GM19467 (cell line): ENCODE measurements at regions not wholly inside any gene's neighbourhood (a gene's known extent, or its start where the extent isn't known, plus 50 kb on each side); places are given as distances from the start of the nearest gene placed in this dataset.
A peak's percentile ranks its signal among the peaks of the same experiment; 100 is the strongest.

Source experiments
- ATAC-seq: cut with Tn5 transposase; IDR thresholded peaks from one replicate; pipeline ENCODE4 v1.9.1; 2021; ENCODE audit warnings: mild to moderate bottlenecking, moderate library complexity; ENCODE audit not compliant: unreplicated experiment

- no peak for ATAC-seq
Observed at GRCh38 chr6:113512576-113512975, 344.6 kb upstream of the MARCKS start.

DNA sequence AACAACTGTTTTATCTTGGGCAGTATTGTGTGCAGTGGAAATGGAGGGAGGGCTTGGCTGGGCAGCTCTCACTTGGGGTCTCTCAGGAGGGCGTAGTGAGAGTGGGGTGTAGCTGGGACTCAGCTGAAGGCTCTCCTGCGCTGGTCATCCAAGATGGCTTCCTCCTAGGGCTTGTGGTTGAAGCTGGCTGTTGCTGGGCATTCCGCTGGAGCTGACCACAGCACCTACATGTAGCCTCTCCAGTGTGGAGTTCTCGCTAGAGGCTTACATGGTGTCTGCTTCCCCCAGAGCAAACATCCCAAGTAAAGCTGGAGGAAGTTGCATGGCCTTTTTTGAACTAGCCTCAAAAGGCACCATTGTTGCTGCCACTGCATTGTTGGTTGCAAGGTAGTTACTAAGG is 344.1 kb upstream of the MARCKS start:
- ATAC-seq = no peak

DNA sequence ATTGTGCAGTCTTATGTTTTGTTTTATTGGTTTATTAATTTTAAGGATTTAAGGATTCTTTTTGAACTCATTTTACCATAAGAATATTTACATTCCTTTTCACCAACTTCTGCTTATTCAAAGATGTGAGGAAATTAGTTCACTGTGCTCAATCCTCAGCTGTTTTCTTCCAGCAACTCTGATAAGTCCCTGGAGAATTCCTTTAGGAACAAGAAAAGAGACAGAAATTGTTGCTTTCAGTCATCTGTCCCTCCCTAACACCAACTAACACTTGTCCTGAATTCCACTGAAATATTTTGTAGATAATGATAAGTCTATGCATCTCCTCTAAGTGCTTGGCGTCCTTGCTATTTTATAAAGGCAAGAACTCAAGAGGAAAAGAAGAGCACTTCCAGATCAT is 334.8 kb upstream of the MARCKS start:
- no peak for ATAC-seq

- ATAC-seq = no peak
Observed at GRCh38 chr6:113524826-113525225, 332.3 kb upstream of the MARCKS start.

DNA sequence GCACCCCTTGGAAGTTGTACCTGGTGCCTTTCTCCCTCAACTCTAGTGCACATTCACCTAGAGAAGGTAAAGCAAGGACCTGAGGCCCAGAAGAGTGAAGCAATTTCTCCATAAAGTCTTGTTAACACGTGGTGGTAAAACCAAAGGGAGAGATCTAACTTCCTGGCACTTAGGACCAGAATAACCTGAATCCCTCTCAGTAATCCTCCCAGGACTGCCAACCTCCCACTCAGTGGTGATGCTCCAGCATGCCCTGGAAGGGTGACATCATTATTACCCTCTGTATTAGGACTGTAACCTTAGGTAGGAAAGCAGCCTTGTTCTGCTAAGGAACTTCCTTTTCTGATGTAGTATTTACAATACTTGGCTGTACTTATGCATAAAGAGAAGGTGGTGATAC is 330.6 kb upstream of the MARCKS start:
- ATAC-seq = no peak

GRCh38 chr6:113526995-113527394 is 330.1 kb upstream of the MARCKS start:
- no peak for ATAC-seq

DNA sequence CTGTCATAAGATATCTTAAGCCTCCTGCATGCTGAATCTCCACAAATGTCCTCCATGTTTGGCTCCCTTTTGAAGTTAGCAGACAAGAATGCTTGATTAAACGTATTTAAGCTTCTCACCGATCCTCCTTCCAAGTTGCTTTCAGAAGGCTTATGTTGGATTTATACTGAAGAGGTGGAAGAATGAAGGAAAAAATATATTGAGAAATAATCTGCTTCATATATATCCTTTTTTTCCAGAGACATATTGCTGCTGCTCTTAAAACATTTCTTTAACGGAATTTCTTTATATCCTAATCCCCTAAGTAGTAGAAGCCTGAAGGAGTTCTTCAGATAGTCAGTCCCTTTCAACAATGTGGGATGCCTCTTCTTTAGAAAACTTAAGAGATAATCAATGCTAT is 329.0 kb upstream of the MARCKS start:
- no peak for ATAC-seq

DNA sequence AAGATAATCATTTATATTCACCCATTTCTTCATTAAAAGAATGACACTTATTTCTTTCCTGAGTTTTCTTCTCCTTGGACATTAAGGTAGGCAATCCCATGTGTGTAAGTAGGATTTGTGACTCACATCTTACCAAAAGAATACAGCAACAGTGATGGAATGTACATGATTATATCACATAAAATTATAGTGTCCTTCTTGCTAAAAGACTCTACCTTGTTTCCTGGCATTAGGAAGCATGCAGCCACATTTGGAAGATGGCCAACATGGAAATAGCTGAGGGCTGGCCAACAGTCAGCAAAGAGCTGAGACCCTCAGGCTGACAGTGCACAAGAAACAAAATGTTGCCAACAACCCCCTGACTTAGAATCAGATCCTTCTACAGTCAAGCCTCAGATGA is 327.9 kb upstream of the MARCKS start:
- ATAC-seq = no peak

- ATAC-seq = no peak
Observed at GRCh38 chr6:113529879-113530278, 327.3 kb upstream of the MARCKS start.

GRCh38 chr6:113530769-113531168 is 326.4 kb upstream of the MARCKS start:
- no peak for ATAC-seq

DNA sequence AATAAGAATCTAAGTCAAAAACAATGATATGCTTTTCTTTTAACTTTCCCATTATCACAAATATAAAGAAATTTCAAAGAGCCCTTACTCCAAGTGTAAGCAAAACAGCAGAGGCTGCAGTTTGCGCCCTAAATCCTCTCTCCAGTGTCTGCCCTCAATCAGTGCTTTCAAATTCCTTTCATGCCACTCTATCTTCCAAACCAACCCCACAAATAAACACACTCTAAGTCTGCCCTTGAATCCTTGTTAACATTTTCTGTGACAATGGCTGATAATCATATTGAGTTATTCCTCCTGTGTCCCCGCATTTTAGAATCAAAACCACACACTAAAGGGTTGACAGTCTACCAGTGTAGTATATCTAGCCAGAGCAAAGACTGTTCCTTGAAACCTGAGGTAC is 317.9 kb upstream of the MARCKS start:
- no peak for ATAC-seq

DNA sequence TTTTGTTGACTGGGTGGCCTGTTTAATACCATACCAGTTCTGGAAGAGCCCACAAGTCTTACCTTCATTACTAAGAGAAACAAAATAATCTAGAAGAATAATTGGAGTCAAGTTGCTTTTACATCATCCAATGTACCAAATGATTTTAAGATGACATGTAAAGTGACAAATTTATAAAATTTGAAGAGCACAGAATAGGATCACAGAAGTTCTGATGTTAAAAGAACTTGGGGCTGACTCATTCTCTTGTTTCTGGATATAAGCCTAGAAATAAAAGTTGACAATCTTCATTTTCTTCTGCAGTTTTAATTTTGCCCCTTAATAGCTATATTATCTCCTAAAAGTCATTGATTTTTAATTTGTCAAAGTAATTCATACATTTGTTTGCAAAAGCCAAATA is 317.5 kb upstream of the MARCKS start:
- ATAC-seq = no peak

GRCh38 chr6:113540466-113540865 is 316.7 kb upstream of the MARCKS start:
- no peak for ATAC-seq

DNA sequence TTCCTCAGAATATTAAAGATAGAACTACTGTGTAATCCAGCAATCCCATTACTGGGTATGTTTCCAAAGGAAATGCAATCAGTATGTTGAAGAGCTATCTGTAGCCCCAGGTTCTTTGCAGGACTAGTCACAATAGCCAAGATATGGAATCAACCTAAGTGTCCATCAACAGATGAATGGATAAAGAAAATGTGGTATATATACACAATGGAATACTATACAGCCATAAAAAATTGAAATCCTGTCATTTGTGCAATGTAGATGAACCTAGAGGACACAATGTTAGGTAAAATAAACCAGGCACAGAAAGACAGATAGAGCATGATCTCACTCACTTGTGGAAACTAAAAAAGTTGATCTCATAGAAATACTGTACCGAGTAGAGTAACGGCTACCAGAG is 306.0 kb upstream of the MARCKS start:
- ATAC-seq = no peak

DNA sequence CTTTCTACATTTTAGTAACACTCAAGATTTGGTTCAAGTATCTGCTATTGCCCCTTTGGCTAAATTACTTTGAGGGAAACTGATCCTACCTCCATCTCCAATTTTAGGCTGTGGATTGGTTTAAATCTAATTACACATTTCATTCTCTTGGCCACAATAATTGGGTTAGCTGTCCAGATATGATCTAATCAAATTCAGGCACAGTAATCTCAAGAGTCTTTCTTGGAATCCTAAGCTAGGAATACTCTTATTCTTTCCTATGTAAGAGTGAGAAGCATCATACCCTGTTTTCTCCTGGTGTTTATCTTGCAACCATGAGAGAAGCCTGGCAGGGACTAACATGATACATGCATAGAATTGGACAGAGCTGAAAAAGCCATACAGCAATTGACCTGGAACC is 300.4 kb upstream of the MARCKS start:
- no peak for ATAC-seq

- ATAC-seq = no peak
Observed at GRCh38 chr6:113558431-113558830, 298.7 kb upstream of the MARCKS start.

GRCh38 chr6:113558966-113559365 is 298.2 kb upstream of the MARCKS start:
- no peak for ATAC-seq

GRCh38 chr6:113560376-113560775 is 296.8 kb upstream of the MARCKS start:
- ATAC-seq = no peak

- ATAC-seq = no peak
Observed at GRCh38 chr6:113560908-113561307, 296.2 kb upstream of the MARCKS start.

- no peak for ATAC-seq
Observed at GRCh38 chr6:113562248-113562647, 294.9 kb upstream of the MARCKS start.

DNA sequence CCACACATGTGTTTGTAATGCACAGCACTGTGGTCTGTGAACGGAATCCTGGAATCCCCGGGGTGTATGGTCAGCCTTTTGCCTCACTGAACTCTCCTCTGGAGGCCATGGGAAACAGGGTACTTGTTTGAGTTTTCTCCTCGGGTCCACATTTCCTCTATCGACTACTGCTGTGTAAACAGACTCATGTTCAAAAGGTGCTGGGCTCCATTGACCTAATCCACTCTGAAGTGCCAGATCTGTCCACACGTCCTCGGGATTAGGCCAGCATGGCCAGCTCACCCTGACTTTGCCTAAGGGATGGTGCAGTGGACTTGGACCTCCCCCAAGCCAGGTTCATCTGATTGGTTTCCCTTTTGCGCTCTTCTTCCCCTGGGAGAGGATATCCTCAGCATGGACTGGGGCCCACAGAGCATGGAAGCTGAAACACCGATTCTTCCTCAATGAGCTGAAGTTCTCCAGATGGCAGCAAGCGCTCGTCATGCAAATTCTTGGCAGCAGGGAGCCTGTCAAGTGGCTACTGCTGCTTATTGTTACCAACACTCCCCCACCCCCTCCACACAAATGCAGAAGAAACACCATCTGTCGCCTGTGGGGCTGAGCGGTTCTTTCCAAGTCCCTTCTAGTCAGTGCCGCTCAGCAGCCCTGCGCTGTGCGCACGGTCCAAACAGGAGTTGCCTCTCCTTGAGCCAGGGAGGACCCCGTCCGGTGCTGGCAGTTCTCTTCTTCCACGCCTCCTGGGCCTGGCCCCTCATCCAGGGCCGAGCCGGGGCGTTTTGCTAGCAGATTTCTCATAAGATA is 292.6 kb upstream of the MARCKS start:
- peak; percentile 64 for ATAC-seq

DNA sequence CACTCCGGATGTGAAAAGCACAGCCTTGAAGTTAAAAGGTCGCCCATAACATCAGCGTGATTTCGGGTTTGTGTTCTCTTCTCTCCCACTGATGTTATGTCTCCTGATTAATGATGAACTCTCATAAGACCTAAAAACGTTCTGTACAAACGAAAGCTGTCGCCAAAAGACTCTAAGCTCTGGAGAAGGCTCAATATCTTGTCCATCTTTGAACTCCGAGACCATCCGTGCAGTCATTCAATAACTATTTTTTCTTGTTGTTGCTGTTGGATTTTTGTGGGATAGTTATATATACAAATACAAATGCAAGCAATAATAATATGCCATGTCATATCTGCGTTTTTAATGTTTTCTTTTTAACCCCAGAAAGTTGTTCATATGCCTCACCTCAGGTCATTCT is 291.8 kb upstream of the MARCKS start:
- ATAC-seq = no peak

GRCh38 chr6:113570161-113570560 is 287.0 kb upstream of the MARCKS start:
- ATAC-seq = no peak
